ENCODE measurements at regions not wholly inside any gene's neighbourhood (a gene's known extent, or its start where the extent isn't known, plus 50 kb on each side); places are given as distances from the start of the nearest gene placed in this dataset.
"Not testable (repeated sequence)": the region's sequence is repeated elsewhere in the genome, so short reads cannot be mapped to it uniquely, and the experiment has no call there.

DNA sequence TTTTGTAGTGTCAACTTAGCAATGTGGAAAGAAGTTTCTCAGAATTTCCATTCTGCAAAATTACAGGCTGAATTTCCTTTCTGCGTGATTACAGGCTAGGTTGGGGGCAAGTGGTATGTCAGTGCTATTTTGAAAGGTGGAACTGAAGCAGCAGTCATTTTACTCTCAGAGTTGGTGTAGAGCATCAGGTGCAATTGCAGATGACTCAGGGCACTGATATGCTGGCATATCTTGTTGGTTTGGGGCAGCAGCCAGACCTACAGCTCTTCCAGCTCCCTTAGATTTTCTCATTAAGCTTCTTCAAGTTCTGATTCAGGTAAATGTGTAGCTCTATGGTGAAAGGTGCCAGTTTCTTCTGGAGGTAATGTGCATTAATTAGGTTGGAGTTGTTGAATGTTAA lies 930.7 kb upstream of the PCDH10 start:
- intact Hi-C loops (cut with DNase I; ENCODE audit: low total_unique reads), result no loop called here
- no peak for DNase-seq (ENCODE audit: low spot score in 2 of 2)

DNA sequence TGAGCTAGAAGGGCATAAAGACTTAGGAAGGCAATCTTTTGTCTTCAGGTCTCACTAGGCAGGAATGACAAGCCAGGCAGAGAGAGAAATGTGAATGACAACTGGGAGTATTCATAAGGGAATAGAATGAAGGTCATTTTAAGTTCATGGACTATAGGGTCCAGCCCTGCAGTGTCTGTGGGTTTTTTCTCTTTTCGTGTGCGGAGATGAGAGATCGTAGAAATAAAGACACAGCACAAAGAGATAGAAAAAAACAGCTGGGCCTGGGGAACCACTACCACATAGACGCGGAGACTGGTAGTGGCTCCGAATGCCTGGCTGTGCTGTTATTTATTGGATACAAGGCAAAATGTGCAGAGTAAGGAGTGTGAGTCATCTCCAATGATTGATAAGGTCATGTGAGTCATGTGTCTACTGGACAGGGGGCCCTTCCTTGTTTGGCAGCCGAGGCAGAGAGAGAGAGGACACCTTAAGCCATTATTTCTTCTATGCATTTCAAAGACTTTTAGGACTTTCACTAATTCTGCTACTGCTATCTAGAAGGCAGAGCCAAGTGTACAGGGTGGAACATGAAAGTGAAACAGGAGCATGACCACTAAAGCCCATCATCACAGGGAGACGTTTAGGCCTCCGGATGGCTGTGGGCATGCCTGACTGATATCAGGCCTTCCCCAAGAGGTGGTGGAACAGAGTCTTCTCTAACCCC lies 921.8 kb upstream of the PCDH10 start:
- Histone ChIP-seq H3K27ac (no peak overlapping the region), H3K4me1 (no peaks in the 10 kb centered on the region), H3K36me3 (no peaks in the 10 kb centered on the region), H3K27me3 (no peaks in the 10 kb centered on the region), H3K9me3 (peaks cover 0 to 19% of the 10 kb centered on the region in 2 donors), H3K4me3 (no peak overlapping the region)
- TF ChIP-seq POLR2A (IDR thresholded peaks at IDR 0.05), result no peak
- TF ChIP-seq, protein P1, sequence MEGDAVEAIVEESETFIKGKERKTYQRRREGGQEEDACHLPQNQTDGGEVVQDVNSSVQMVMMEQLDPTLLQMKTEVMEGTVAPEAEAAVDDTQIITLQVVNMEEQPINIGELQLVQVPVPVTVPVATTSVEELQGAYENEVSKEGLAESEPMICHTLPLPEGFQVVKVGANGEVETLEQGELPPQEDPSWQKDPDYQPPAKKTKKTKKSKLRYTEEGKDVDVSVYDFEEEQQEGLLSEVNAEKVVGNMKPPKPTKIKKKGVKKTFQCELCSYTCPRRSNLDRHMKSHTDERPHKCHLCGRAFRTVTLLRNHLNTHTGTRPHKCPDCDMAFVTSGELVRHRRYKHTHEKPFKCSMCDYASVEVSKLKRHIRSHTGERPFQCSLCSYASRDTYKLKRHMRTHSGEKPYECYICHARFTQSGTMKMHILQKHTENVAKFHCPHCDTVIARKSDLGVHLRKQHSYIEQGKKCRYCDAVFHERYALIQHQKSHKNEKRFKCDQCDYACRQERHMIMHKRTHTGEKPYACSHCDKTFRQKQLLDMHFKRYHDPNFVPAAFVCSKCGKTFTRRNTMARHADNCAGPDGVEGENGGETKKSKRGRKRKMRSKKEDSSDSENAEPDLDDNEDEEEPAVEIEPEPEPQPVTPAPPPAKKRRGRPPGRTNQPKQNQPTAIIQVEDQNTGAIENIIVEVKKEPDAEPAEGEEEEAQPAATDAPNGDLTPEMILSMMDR (IDR thresholded peaks at IDR 0.05), result no peak
- no peak for TF ChIP-seq POLR2AphosphoS5 (IDR thresholded peaks at IDR 0.05)
- DNase-seq (ENCODE audit: low spot score in 2 of 2), result no peak
- intact Hi-C loops (cut with DNase I; ENCODE audit: low total_unique reads), result no loop called here

More for the DNA sequence above, 930.7 kb upstream of the PCDH10 start:
- Histone ChIP-seq H3K27me3 (no peaks in the 10 kb centered on the region), H3K4me1 (no peaks in the 10 kb centered on the region), H3K4me3 (no peak overlapping the region), H3K27ac (no peak overlapping the region), H3K36me3 (no peaks in the 10 kb centered on the region), H3K9me3 (peaks cover 0 to 4% of the 10 kb centered on the region in 2 donors)
- TF ChIP-seq POLR2AphosphoS5 (IDR thresholded peaks at IDR 0.05), result no peak
- no peak for TF ChIP-seq POLR2A (IDR thresholded peaks at IDR 0.05)
- TF ChIP-seq, protein P1 (IDR thresholded peaks at IDR 0.05), result no peak

DNA sequence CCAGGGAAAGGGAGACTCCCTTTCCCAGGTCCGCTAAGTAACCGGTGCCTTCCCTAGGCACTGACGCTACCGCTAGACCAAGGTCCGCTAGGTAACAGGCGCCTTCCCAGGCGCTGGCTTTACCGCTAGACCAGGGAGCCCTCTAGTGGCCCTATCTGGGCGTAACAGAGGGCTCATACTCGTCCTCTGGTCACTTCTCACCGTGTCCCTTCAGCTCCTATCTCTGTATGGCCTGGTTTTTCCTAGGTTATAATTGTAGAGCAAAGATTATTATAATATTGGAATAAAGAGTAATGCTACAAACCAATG lies 921.3 kb upstream of the PCDH10 start:
- H3K36me3 ChIP-seq; H3K27ac ChIP-seq; DNase-seq (ENCODE audit: low spot score in 2 of 2); H3K4me1 ChIP-seq; H3K4me3 ChIP-seq; H3K27me3 ChIP-seq; intact Hi-C loops (cut with DNase I; ENCODE audit: low total_unique reads): not testable (repeated sequence)
- H3K9me3 ChIP-seq, result peaks cover 0 to 19% of the 10 kb centered on the region in 2 donors

- no peaks in the 10 kb centered on the region for H3K4me1 ChIP-seq
- no peaks in the 10 kb centered on the region for H3K27me3 ChIP-seq
- intact Hi-C loops (cut with DNase I; ENCODE audit: low total_unique reads), result no loop called here
- DNase-seq (ENCODE audit: low spot score in 2 of 2), result no peak
- H3K27ac ChIP-seq, result no peak overlapping the region
- H3K4me3 ChIP-seq, result no peak overlapping the region
- no peak for TF ChIP-seq POLR2AphosphoS5 (IDR thresholded peaks at IDR 0.05)
- no peak for TF ChIP-seq POLR2A (IDR thresholded peaks at IDR 0.05)
- TF ChIP-seq, protein P1 (IDR thresholded peaks at IDR 0.05), result no peak
- peaks cover 0 to 13% of the 10 kb centered on the region in 2 donors for H3K9me3 ChIP-seq
- H3K36me3 ChIP-seq, result no peaks in the 10 kb centered on the region
Observed at GRCh38 chr4:132228676-132229075, 920.4 kb upstream of the PCDH10 start.

- intact Hi-C loops (cut with DNase I; ENCODE audit: low total_unique reads), result no loop called here
- no peak for TF ChIP-seq POLR2A (IDR thresholded peaks at IDR 0.05)
- no peak for TF ChIP-seq POLR2AphosphoS5 (IDR thresholded peaks at IDR 0.05)
- TF ChIP-seq, protein P1 (IDR thresholded peaks at IDR 0.05), result no peak
- DNase-seq (ENCODE audit: low spot score in 2 of 2), result no peak
- H3K27ac ChIP-seq, result no peak overlapping the region
- no peaks in the 10 kb centered on the region for H3K4me1 ChIP-seq
- H3K9me3 ChIP-seq, result peaks cover 0 to 12% of the 10 kb centered on the region in 2 donors
- no peaks in the 10 kb centered on the region for H3K36me3 ChIP-seq
- H3K27me3 ChIP-seq, result no peaks in the 10 kb centered on the region
- no peak overlapping the region for H3K4me3 ChIP-seq
Observed at GRCh38 chr4:132230025-132230424, 919.1 kb upstream of the PCDH10 start.

GRCh38 chr4:132238697-132239096 lies 910.4 kb upstream of the PCDH10 start:
- Histone ChIP-seq H3K4me1 (no peaks in the 10 kb centered on the region), H3K36me3 (no peaks in the 10 kb centered on the region), H3K27ac (no peak overlapping the region), H3K9me3 (no peaks in the 10 kb centered on the region), H3K4me3 (no peak overlapping the region), H3K27me3 (no peaks in the 10 kb centered on the region)
- DNase-seq (ENCODE audit: low spot score in 2 of 2), result no peak
- intact Hi-C loops (cut with DNase I; ENCODE audit: low total_unique reads), result no loop called here
- TF ChIP-seq POLR2AphosphoS5 (IDR thresholded peaks at IDR 0.05) (no peak), POLR2A (IDR thresholded peaks at IDR 0.05) (no peak)
- TF ChIP-seq, protein P1 (IDR thresholded peaks at IDR 0.05), result no peak

Measured in breast epithelium (tissue), 4 donors.